Right forelimb (tissue), 1 donor: ENCODE measurements at regions not wholly inside any gene's neighbourhood (a gene's known extent, or its start where the extent isn't known, plus 50 kb on each side); places are given as distances from the start of the nearest gene placed in this dataset.

Experiments
- DNase-seq: peaks from one replicate; pipeline ENCODE4 v3.0.0-alpha.2; 2018

DNA sequence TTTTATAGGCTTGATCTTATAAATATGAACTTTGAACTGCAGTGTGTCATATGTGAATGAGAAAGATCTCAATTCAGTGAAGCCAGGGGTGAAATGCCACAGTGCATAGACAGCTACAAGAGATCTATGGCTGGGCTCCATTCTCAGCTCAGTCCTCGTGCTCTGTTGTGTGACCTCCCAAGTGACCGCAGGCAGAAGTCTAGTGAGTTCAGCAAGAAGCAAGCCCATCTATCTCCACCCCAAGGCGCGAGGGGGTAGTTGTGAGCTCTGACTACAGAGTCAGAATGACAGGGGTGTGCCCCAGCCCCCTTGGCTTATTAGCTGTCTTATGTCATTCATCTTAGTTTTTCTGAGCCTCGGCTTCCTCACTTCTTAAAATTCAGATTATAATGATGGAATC is 378.3 kb downstream of the FBXW7 start:
- DNase-seq, result no peak

- DNase-seq, result no peak
These were observed 379.4 kb downstream of the FBXW7 start for GRCh38 chr4:152156442-152156841.

- no peak for DNase-seq
These were observed 380.8 kb downstream of the FBXW7 start for GRCh38 chr4:152155070-152155469.

DNA sequence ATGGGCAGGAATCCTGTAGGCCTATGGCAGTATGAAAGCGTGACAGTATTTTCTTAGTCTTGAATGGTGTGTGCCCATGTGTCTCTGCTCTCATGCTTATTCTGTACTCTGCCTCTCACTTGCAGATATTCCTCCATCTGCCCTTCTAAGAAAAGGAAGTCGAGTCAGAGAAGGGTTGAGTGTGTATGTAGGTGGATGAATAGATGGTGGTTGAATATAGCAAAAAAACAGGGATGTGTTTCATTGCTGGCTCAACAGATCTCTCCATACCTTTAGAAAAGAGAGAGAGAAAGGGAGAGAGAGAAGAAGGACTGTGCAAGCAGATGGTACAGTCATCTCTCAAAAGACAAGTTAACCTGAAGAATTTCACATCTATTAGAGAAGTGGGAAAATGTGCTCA is 381.5 kb downstream of the FBXW7 start:
- DNase-seq, result no peak

GRCh38 chr4:152153476-152154270 is 382.2 kb downstream of the FBXW7 start:
- DNase-seq, result no peak

GRCh38 chr4:152150214-152150613 is 385.7 kb downstream of the FBXW7 start:
- no peak for DNase-seq

DNA sequence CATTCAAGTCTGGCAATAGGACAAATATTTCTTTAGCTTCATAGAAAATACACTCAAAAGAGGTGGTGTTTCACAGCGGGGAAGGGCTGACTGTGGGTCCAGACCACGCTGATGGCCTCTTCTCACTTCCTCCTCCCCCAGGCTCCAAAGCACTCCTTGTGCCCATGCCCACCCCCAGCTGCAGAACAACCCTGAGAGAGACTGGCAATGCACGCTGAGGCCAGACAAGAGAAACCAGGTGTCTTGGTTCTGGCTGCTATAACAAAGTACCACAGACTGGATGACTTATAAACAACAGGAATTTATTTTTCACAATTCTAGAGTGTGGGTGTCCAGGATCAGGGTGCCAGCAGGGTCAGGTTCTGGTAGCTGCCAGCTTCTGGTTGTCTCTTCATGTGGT is 386.1 kb downstream of the FBXW7 start:
- DNase-seq, result no peak

GRCh38 chr4:152148057-152148456 is 387.2 kb upstream of the GATB start:
- no peak for DNase-seq

- no peak for DNase-seq
These were observed 385.4 kb upstream of the GATB start for GRCh38 chr4:152146244-152146643.

DNA sequence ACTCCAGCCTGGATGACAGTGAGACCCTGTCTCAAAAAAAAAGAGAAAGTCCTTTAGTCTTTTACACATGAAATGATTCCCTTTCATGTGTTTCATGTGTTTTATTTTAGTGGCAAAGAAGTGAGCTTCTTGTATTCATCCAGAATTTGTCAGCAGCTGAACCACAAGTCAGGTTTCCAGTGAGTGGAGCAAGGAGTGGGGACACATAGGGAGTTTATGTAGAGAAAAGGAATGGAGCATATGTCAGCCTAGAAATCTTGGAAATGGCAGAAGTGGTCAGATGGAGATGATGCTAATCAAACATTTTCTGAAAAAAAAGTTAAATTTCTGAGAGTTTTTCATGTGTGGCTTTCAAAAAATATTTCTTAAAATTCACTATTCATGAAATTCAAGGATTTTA is 383.0 kb upstream of the GATB start:
- no peak for DNase-seq

GRCh38 chr4:152138451-152138850 is 377.6 kb upstream of the GATB start:
- DNase-seq, result no peak

DNA sequence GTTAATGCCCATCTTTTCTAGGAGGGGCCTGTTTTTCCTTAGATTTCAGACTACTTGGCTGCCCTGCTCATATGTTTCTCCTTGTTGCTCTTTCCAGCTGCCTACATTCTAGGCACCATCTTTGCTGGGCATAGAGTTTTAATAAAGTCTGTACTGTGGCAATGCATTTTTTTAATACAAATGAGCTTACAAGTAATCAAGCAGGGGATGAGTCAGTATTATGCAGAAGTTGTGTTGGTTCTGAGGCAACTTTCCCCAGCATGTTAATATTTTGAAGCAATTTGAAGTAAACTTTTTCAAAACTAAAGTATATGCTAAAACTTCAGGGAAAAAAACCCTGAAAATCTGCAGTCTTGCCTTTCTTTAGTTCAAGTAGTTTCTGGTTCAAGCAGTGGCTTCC is 372.0 kb upstream of the GATB start:
- no peak for DNase-seq

DNA sequence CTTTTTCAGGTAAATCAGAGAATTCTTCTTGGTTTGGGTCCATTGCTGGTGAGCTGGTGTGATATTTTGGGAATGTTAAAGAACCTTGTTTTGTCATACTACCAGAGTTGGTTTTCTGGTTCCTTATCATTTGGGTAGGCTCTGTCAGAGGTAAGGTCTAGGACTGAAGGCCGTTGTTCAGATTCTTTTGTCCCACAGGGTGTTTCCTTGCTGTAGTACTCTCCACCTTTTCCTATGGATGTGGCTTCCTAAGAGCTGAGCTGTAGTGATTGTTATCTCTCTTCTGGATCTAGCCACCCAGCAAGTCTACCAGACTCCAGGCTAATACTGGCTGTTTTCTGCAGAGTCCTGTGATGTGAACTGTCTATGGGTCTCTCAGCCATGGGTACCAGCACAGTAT is 367.5 kb upstream of the GATB start:
- no peak for DNase-seq

GRCh38 chr4:152126238-152126637 is 365.4 kb upstream of the GATB start:
- no peak for DNase-seq

- DNase-seq, result peak; percentile 42
These were observed 358.2 kb upstream of the GATB start for GRCh38 chr4:152118819-152119553.

DNA sequence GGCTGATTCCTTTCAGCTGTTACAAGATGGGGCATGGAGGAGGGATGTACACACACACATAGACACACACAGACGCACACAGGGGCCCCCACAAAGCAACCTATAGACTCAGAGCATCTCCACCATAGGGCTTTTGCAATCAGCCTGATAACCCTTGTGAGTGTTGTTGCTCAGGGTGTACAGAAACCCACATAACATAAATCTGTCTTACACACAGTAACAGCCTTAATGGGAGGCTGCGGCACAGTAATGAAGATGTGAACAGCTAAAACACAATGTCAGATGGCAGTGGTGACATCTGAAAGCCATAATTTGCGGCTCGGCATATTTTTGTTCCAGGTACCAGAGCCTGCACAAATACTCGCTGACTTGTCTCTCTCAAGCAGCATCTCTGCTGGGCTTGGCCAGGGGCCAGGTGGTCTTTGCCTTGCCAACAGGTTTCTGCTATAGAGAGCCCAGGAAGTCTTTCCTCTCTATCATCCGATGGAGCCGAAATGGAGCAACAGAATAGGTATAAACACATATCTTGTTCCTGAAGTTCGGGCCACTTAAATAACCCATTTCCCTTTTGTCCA is 357.2 kb upstream of the GATB start:
- DNase-seq, result peak; percentile 31

GRCh38 chr4:152117520-152117919 is 356.7 kb upstream of the GATB start:
- peak; percentile 40 for DNase-seq

- peak; percentile 16 for DNase-seq
These were observed 356.2 kb upstream of the GATB start for GRCh38 chr4:152117054-152117453.

DNA sequence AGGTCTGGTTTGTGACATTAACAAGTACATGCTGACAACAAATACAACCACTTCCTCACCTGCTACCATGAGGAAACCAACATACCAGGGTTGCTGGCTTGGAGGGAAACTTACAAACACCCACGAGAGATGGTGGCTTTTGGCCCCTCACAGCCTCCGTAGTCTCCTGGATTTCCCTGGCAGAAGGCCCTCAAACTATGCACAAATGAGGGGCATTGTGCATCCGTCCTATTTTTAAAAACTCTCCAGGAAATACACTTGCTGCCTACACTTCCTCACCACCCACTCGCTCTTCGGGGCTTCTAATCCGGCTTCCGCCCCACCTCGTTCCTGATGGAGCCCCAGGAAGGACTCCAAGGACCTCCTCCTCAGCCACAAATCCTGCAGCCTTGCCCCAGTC is 355.0 kb upstream of the GATB start:
- peak; percentile 26 for DNase-seq

DNA sequence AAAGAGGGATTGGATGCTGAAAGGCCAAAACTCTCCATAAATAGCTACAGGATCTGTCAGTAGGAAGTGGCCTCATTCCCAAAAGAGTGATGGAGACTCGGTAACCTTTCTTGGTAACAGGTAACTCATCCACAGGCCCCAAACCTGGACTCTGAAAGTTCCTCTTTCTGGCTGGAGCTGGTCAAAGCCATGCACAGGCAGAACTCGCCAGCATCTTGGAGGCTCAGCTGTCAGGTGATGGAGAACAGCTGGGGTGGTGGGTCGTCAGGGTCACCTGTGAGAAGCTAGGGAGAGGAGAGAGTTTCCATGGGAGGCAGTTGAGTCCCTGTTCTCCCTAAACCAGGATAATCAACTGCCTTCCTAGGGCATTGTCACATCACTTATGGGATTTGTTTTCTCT is 354.3 kb upstream of the GATB start:
- DNase-seq, result peak; percentile 22

- DNase-seq, result no peak
These were observed 353.8 kb upstream of the GATB start for GRCh38 chr4:152114562-152114961.

DNA sequence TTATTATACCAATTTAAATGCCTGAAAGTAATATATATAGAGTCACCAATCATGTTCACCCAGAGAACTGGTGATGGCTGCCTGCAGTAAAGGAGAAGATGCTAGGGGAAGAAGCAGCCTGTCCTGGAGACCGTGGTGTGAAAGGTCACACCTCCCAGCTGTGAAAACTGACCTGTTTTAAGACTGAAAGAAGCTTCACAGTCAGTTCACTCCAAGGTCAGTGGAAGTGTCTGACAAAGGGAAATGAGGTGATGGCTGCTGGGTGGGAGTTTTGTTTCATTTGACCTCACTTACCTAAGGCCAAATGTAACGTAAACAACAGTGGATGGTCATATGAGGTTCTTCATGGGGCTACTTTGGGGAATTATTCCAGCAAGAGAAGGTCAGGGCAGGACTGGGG is 352.1 kb upstream of the GATB start:
- DNase-seq, result no peak

GRCh38 chr4:152112190-152112589 is 351.4 kb upstream of the GATB start:
- peak; percentile 13 for DNase-seq

DNA sequence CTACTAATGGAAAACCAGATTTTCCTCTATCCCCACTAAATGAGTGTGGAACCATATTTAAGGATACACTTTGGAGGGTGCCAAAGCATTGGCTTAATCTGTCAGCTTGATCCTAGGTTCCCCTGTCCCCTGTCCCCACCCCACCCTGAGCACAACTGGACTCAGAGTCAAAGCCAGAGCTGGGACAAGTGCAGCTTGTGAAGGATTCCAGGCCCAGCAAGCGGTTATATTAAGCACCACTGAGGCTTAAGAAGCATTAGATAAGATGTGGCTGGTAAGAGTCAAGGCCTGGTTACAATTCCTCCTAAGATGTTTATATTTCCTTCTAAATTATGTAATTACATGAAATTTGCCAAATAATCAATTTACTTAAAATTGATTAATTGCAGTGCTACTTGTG is 350.0 kb upstream of the GATB start:
- no peak for DNase-seq
